ENCODE measurements at regions not wholly inside any gene's neighbourhood (a gene's known extent, or its start where the extent isn't known, plus 50 kb on each side); places are given as distances from the start of the nearest gene placed in this dataset.
"Not testable (repeated sequence)": the region's sequence is repeated elsewhere in the genome, so short reads cannot be mapped to it uniquely, and the experiment has no call there.

DNA sequence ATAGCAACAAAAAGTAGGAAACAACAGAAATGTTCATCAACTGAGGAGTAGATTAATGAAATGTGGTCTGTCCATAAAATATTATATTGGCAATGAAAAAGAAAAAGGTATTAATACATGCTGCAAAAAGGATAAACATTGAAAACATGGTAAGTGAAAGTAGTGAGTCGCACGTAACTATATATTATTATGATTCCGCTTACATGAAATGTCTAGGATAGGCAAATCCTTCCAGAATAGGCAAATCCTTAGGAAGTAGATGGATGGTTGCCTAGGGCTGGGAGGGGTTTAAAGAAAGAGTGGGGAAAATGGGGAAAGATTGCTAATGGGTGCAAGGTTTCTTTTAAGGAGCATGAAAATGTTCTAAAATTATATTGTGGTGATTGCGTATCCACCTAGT lies 198.1 kb upstream of the WSB1 start:
- not testable (repeated sequence) for DNase-seq (ENCODE audit: low read depth)

- not testable (repeated sequence) for DNase-seq (ENCODE audit: low read depth)
Observed at GRCh38 chr17:27099266-27099665, 194.6 kb upstream of the WSB1 start.

GRCh38 chr17:27104605-27105221 lies 189.2 kb upstream of the WSB1 start:
- DNase-seq (ENCODE audit: low read depth) = not testable (repeated sequence)

DNA sequence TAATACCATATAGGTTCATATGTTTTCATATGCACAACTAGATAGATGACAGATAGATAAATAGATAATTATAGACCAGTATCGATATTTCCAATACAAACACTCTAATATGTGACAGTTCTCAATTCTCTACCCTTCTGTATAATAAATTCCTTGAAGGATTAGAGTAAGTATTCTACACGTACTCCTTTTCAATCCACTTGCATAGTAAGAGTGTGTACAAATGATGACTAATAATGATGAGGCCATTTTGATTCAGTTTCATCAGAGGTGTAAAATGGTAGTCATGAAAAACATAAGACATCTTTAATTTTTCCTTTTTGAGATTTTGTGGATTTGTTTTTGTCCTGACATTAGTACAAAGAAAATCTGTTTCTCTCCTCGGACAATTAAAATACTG lies 188.3 kb upstream of the WSB1 start:
- DNase-seq (ENCODE audit: low read depth) = no peak

- no peak for DNase-seq (ENCODE audit: low read depth)
Observed at GRCh38 chr17:27106347-27106981, 187.4 kb upstream of the WSB1 start.

- no peak for DNase-seq (ENCODE audit: low read depth)
Observed at GRCh38 chr17:27106982-27107360, 186.9 kb upstream of the WSB1 start.

DNA sequence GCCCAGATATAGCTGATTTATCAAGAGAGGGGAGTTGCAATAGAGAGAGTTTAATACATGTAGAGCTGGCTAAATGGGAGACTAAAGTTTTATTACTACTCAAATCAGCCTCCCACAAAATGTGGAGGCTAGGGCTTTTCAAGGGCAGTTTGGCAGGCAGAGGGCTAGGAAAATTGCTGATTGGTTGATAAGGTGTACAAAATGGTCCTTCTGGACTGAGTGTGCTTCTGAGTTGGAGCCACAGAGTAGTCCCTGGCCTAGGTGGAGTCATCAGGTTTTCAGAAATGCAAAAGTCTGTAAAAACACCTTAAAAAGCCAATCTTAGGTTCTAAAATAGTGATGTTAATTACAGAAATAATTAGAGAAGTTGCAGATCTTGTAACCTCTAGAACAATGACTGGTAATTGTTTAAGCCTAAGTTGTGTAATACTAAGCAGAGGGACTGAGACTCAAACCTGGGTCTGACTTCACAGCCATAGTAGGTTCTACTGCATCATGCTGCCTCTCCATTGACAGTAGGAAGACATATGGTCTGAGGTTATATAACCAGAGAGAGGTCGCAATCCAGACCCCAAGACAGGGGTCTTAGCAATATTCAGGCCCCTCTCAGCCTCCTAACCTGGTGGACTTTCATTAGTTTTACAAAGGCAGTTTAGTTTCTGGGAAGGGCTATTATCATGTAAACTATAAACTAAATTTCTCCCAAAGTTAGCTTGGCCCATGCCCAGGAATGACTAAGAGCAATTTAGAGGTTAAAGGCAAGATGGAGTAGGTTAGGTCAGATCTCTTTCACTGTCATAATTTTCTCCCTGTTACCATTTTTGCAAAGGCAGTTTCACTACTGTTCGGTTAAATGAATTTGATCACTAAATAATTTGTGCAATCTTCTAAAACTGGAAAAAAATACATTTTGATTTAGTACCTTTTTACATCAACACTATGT lies 186.3 kb upstream of the WSB1 start:
- not testable (repeated sequence) for DNase-seq (ENCODE audit: low read depth)

DNA sequence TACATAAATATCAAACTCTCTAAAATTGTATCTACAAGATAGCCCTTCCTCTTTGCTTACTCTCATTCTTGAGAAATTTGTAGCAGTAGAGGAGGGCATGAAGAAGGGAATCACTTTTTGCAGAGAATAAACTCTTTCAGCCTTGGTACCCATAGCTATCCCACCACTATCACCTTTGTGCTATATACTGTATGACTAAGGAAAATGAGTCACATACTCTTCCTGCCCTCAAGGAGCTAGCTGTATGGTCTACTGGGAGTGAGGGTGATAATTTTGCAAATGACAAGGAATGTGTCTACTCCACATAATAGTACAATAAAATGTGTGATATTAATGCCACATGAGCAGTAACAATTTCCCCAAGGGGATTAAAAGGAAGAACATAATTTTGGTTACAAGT lies 184.6 kb upstream of the WSB1 start:
- DNase-seq (ENCODE audit: low read depth) = no peak

DNA sequence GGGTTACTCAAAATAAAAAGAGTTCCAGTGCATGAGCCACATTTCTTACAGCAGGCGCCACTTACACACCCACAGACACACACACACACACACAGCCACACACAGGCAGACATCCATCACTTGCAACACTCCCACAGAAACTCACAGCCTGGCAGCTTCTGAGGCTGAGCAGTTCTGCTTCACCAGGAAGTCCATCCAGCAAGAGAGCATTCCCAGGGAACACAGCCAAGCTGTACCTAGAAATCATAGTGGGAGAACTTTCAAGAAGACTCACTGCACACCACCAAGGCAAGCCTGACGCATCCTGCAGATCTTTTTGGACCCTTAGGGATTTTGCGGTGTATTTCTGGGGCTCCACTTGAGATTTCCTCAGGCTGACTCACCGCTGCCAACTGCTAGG lies 140.9 kb upstream of the WSB1 start:
- DNase-seq (ENCODE audit: low read depth) = no peak

DNA sequence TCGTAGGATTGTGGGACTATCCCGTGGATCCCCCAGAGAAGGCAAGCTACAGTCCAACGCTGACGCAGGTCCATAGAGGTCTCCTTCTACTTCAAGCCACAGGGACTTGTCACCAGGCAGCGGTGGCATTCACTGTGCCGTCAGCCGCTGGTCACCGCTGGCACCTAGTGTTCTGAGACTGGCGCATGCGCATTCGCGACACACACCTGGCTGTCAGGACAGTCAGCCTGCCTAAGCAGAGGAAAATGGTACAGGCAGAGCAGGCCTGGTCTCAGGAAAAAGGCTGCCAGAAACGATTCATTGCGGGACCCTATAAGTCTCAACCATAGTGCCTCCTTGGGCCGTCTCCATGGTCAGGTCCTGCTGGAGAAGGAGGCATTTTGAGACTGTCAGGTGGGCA lies 138.0 kb upstream of the WSB1 start:
- no peak for DNase-seq (ENCODE audit: low read depth)

GRCh38 chr17:27157297-27157696 lies 136.6 kb upstream of the WSB1 start:
- DNase-seq (ENCODE audit: low read depth) = no peak

DNA sequence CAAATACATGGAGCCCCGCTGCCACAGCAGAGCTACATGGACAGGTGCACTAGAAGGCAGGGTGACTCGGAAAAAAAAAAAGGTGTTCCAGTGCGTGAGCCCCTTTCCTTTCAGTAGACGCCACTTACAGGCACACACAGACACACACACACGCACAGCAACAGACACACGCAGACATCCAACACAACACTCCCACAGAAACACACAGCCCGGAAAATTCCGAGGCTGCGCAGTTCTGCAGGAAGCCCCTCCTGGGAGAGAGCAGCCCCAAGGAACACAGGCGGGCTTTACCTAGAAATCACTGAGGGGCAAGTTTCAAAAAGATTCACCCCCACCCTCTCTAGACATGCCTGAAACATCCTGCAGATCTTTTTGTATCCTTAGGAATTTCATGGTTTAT lies 136.0 kb upstream of the WSB1 start:
- DNase-seq (ENCODE audit: low read depth) = no peak

- no peak for DNase-seq (ENCODE audit: low read depth)
Observed at GRCh38 chr17:27158382-27158781, 135.5 kb upstream of the WSB1 start.

- no peak for DNase-seq (ENCODE audit: low read depth)
Observed at GRCh38 chr17:27180322-27180721, 113.6 kb upstream of the WSB1 start.

- DNase-seq (ENCODE audit: low read depth) = not testable (repeated sequence)
Observed at GRCh38 chr17:27181379-27181925, 112.5 kb upstream of the WSB1 start.

DNA sequence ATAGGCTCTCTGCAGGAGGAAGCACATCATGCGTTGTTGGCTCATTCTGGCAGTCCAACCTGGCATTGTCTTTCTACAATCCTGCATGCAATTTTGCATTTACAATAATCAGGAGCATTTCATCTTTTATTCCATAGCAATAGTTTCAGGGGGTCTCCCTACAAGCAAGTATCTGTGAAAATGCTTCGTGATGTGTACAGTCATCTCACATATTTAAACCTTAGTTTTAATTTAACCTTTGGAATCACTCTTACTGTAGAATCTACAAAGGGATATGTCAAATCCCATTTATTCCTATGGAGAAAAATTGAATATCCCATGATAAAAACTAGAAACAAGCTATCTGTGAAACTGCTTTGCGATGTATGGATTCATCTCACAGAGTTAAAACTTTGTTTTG lies 112.0 kb upstream of the WSB1 start:
- DNase-seq (ENCODE audit: low read depth) = no peak

DNA sequence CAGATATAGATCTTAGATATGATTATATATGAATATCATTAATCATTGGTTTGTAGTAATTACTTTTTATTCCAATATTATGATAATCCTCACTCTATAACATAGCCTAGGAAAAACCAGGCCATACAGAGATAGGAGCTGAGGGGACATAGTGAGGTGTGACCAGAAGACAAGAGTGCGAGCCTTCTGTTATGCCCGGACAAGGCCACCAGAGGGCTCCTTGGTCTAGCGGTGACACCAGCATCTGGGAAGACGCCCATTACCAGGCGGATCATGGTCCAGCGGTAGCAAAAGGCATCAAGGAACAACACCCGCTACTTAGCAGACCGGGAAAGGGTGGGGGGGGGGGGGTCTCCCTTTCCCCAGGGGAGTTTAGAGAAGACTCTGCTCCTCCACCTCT lies 96.4 kb upstream of the WSB1 start:
- not testable (repeated sequence) for DNase-seq (ENCODE audit: low read depth)

GRCh38 chr17:27199948-27200347 lies 94.0 kb upstream of the WSB1 start:
- DNase-seq (ENCODE audit: low read depth) = no peak

DNA sequence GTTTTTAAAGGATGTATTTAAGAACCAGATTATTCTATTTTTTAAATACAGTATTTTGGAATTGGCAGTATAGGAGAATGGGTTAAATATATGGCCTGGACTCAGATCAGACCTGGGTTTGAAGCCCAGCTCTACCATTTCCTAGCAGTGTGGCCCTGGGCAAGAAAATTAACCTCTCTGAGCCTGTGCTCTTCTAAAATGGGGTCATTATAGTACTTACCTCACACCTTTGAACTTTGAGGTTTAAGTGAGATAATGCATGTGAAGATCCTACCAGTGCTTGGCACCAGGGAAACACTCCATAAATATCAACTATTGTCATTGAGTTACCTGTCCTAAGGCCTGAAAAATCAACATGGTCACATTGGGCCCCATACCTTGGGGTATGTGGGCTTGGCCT lies 93.4 kb upstream of the WSB1 start:
- no peak for DNase-seq (ENCODE audit: low read depth)

DNA sequence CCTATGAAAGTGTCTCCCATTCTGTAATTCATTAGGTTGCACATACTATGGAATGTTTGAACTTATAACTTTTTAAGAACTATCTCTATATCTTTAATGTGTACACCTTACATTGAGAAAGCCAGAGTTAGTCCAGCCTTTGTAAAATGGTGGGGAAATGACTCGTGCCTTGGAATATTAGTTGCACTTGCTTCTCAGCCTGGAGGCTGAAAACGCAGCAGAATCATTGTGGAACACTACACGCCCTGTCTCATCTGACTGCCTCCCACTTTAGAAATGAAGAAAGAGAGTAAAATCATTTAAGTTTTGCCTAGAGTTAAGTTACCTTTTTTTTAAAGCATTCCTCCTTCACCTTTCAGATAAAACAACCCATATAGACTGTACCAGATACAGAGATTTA lies 90.7 kb upstream of the WSB1 start:
- no peak for DNase-seq (ENCODE audit: low read depth)

DNA sequence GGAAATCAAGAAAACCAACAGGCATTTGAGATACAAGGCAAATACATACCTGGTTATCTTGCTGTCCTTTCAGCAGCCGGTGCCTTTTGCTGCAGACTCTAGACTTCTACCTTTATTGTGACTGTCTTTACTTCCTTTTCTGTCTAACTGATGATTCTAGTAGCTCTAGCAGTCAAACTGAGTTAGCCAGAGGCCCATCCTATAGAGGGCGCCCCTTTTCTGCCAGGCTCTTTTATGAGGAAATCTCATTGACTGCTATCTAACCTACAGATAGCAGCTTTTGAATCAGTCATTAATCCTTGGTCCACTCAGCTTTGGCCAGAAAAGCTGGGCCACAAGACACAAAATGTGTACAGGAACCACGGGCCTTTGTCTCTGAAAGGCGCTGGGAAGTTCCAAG lies 87.5 kb upstream of the WSB1 start:
- DNase-seq (ENCODE audit: low read depth) = no peak

DNA sequence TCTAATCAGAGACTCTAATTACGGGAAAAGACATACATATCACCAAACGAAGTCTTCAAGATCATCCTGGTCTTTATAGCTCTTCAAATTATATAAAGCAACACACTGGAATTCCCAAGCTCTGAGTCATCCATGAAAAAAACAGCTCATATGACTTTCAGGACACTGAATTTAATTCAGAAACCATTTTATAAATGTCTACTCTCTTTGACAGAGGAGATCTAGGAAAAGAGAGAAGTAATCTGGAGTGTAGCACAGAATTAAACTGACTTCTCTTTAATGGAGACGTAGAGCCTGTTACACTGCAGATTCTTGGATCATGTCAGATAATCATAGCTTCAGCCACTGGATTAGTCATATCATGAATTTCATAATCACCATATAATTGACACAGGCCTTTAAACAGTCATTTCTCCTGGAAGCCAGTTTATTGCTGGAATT lies 86.8 kb upstream of the WSB1 start:
- no peak for DNase-seq (ENCODE audit: low read depth)

GRCh38 chr17:27208370-27208769 lies 85.5 kb upstream of the WSB1 start:
- DNase-seq (ENCODE audit: low read depth) = not testable (repeated sequence)
